Left renal pelvis (tissue), 4 donors: ENCODE measurements at regions not wholly inside any gene's neighbourhood (a gene's known extent, or its start where the extent isn't known, plus 50 kb on each side); places are given as distances from the start of the nearest gene placed in this dataset.
A peak's percentile ranks its signal among the peaks of the same experiment; 100 is the strongest.
"Not testable (repeated sequence)": the region's sequence is repeated elsewhere in the genome, so short reads cannot be mapped to it uniquely, and the experiment has no call there.

ENCODE experiments used
- DNase-seq, 4 donors: peaks; one replicate each; pipeline ENCODE4 v3.0.0-alpha.2; 2013; ENCODE audit warnings: low read depth in 4 of 4, low spot score in 3 of 4

DNA sequence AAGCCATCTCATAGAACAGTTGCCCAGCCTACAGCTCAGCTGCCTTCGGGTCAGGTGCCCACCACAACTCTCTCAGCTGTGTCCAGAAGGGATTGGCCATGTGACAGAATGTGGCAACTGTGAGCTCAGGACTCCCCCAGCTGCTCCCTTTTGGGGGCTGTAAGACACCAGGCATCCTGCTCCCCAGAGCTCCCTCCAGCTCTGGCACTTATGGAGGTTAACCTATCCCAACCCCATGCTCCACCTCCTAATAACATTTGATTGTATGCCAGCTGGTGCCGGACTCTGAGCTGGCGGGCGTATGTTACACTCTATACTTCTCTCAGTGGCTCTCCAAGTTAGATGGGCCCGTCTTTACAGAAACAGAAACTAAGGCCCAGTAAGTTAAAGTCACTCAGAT, 222.8 kb downstream of the FAM43A start:
- DNase-seq = no peak

DNA sequence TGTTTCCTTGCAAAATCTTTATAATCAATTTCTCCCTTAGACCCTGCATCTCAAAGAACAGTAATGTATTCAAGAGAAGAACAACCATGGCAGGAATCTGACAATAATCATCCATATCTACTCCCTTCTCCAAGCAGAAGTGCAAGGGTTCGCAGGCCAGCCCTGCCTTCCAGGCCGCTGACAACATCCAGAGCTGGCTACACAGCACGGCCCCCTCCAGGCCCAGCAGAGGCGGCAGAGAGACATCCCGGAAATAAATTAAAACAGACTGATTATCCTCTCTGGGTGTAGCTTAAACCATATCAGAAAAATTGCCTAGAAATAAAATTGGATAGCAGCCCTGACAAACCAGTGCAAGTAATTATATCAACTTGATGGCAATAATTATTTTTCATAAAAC, 223.3 kb downstream of the FAM43A start:
- DNase-seq = no peak

DNA sequence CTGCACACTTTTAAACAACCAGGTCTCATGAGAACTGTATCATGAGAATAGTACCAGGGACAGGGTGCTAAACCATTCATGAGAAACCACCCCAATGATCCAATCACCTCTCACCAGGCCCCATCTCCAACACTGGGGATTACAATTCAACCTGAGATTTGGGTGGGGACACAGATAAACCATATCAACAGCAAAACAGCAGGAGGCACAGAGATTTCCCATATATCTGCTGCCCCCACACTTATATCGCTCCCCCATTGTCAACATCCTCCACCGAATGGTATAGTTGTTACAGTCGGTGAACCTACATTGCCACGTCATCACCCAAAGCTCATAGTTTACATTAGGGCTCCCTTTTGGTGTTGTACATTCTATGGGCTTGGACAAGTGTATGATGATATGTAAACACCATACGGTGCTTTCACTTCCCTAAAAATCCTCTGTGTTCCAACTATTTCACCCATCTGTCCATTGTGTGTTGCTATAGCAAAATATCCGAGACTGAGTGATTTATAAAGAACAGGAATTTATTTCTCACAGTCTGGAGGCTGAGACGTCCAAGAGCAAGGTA, 224.8 kb downstream of the FAM43A start:
- no peak for DNase-seq

GRCh38 chr3:194913316-194913715, 227.6 kb downstream of the FAM43A start:
- DNase-seq = no peak

DNA sequence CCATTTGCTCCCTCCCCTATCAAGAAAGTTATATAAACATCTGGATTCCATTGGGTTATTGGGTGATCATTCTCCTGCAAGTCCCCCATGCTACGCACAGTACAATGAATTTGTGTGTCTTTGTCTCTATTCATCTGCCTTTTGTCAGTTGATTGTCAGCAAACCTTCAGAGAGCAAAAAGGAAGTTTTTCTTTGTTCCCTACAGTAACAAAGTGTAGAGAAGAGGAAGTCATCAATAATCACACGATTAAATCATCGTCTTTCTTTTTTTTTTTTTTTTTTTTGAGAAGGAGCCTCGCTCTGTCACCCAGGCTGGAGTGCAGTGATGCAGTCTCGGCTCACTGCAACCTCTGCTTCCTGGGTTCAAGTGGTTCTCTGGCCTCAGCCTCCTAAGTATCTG, 239.2 kb downstream of the FAM43A start:
- not testable (repeated sequence) for DNase-seq

- DNase-seq = no peak
These were observed 239.9 kb downstream of the FAM43A start for GRCh38 chr3:194925614-194926013.

DNA sequence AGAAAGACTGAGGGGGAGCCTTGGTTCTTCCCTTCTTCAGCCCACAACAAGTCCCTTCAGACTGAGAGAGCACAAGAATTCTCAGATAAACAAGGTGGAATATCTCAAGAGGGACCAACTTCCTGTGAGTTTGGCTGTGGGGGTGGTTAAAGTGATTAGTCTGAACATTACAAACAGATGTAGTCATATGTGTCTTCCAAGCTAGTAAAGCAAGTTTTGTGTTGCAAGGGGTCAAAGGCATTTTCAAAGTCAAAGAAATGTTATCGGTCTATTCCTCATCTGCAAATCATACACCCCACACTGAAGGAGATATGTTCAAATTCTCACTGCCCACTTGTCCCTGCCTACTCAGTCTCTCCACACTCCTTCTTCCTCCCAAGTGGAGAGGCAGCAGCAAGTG, 242.5 kb downstream of the FAM43A start:
- DNase-seq = no peak

DNA sequence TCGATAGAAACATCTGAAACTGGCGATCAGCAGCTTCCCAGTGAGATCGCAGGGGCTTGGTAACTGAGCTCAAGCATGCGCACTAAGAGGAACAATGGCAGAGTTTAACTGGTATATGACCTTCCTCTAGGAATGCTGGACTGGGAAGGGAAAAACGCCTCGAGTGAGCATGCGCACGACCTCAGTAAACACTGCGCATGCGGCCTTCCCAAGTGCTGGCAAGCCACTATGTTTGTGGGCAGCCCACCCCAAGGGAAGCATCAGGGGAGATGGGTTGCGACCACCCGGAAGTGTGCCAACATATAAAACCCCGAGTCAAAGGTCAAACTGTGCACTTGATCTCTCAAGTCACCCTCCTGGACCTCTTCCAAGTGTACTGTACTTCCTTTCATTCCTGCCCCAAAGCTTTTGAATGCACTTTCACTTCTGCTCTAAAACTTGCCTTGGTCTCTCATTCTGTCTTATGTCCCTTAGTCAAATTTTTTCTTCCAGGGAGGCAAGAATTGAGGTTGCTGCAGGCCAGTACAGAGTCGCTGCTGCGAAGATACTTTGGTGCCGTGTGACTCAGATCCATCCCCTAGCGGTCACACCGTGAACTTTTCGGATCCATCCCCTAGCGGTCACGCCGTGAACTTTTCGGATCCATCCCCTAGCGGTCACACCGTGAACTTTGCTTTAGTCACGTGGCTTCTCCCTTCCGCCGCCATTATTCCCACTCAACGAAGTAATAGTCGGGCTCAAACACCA, 243.3 kb downstream of the FAM43A start:
- no peak for DNase-seq

DNA sequence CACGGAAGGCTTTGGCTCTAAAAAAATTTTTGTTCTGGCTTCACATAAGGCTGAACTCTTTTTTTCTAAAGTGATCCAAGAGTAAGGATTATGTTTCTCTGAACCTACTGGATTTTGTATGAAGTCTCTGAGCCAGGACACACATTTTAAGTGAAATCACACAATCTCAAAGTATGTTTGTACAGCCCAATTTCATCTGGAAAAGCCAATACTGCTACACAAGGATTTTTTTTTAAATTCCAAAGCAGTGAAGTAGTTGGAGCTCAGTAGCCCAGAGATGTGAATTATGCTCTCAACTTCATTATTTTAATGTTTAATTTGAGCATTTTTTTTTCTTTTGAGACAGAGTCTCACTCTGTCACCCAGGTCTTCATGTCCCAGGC, 243.9 kb downstream of the FAM43A start:
- no peak for DNase-seq

DNA sequence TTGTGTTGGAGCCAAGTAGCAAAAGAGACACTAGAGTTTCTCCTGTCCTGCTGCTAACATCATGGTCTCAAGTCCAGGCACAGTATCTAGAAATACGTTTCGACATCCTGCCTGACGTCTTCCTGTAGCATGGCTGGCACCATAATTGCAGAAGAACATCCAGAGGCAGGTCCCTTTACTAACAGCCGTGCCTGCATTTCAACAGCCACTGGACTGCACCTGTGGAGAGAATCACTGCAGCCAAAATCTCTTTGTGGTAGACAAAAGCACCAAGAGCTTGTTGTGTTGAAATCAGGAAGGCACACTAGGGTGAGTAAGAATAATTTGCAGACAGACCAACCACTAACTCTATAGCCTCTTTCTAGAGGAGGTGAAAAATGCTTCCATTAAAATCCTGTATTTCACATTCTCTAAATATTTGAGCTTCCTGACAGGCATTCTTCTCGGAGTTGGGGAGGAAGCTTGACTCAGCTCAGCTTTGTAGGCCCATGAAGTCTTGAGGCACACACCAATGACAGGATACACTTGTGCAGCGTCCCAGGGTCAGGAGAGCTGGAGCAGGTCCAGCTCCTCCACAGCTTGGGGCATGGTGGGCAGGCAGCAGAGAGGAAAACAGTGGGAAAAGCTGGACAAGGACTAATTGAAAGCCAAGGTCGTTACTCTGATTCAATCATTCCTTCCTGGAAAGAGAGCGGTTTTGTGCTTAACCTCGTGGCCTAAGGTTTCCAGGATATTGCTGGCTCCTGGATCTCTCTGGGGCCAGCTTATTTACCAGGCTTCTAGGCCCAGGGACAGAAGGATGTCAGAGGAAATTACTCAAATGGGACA, 244.9 kb downstream of the FAM43A start:
- peak in 1 of 4 donors; percentile 10 for DNase-seq

DNA sequence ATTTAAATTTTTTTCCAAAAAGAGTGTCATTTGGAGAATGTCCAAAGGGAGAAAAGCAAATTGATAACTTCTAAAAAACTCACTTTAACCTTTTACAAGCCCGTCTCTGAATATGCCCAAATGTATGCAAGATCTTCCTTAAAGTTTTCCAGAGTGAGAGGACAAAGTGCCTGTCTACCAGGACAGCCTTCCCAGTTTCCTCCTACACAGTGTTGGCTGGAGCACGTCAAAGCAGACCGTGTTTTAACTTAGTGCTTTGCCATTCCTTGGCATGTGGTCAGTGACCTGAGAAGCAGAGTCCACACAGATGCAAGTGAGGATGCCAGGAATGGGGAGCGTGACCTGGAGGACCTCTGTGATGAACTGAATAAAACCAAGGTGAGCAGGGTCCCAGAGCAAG, 245.7 kb downstream of the FAM43A start:
- no peak for DNase-seq

- DNase-seq = no peak
These were observed 246.2 kb downstream of the FAM43A start for GRCh38 chr3:194931865-194932264.

DNA sequence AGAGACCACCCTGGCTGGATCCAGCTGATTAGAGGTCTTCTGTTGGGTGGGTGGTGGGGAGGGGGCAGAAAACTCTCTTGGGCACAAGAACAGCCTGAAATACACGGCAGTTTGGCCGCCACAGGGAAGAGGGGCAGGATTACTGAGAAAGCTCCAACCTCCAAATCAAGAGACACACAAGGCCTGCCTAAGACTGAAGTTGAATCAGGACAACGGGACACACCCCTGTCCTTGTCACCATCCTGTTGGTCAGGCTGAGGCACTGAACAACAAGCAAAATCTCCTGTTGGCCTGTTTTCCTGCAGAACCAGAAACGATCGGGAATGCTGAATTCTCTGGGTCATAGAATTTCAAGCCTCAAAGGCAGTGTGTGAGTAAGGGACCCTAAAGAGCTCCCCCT, 247.8 kb downstream of the FAM43A start:
- DNase-seq = no peak

- DNase-seq = no peak
These were observed 249.4 kb downstream of the FAM43A start for GRCh38 chr3:194935061-194935460.

GRCh38 chr3:194935632-194936470, 250.2 kb downstream of the FAM43A start:
- DNase-seq = no peak

GRCh38 chr3:194936659-194937058, 251.0 kb downstream of the FAM43A start:
- no peak for DNase-seq

- no peak for DNase-seq
These were observed 251.5 kb downstream of the FAM43A start for GRCh38 chr3:194937144-194937543.

DNA sequence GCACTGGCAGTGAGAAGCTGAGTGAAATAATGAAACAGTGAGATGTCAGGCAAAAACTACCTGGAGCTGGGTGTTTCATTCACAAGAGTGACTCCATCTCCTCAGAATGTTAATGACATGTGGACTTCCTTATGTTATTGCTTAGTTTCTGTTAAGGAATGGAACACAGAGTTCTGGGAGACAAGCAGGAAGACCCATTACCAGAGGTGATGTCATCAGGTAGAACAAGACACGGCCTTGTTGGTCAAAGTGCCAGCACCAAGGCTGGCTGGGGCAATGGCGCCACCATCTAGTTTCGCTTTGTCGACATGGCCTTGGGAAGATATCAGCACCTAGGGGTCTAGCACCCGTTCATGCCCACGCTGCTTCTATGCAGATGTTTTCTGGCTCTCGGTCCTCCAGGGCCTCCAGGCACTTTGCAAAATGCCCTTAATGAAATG, 252.2 kb downstream of the FAM43A start:
- DNase-seq = no peak

- DNase-seq = no peak
These were observed 253.3 kb downstream of the FAM43A start for GRCh38 chr3:194938845-194939531.

- no peak for DNase-seq
These were observed 253.8 kb downstream of the FAM43A start for GRCh38 chr3:194939532-194939909.
